H1 (cell line): ENCODE measurements at regions not wholly inside any gene's neighbourhood (a gene's known extent, or its start where the extent isn't known, plus 50 kb on each side); places are given as distances from the start of the nearest gene placed in this dataset.
A peak's percentile ranks its signal among the peaks of the same experiment; 100 is the strongest.

ENCODE experiments used
- CTCF ChIA-PET: fragments of 300-600 bp; sonication (Branson Sonifier 250); formaldehyde crosslinking; loops from one replicate; lab custom pipeline; 2021; ENCODE audit not compliant: partially characterized antibody; lab: Charles Lee
- POLR2A ChIA-PET: fragments of 300-600 bp; sonication (Branson Sonifier 250); formaldehyde crosslinking; loops from one replicate; lab custom pipeline; 2021; ENCODE audit warnings: inconsistent platforms; ENCODE audit not compliant: partially characterized antibody; lab: Charles Lee
- DNase-seq, 2 experiments: peaks; one replicate each; pipeline versions ENCODE4 v3.0.0 to v3.0.0-alpha.2; 2010 to 2022; ENCODE audit warnings: low spot score in 2 of 2, low read depth in 1 of 2, mixed read lengths in 1 of 2
- FAIRE-seq: peaks from 2 replicates; lab custom pipeline; 2011; peaks lifted over from hg19 to GRCh38; lab: Jason Lieb, UNC
- H2AFZ ChIP-seq: 2 replicates; pipeline ENCODE4 v1.8.1; 2012; ENCODE audit warnings: low read length, inconsistent platforms
- H2AK5ac ChIP-seq: 2 replicates; pipeline ENCODE4 v1.6.1; 2013; ENCODE audit warnings: low read depth, low read length
- H2BK120ac ChIP-seq: replicated peaks from 2 replicates; pipeline ENCODE3; 2013; ENCODE audit warnings: low read depth, low read length, inconsistent platforms
- H2BK12ac ChIP-seq: 2 replicates; pipeline ENCODE4 v1.6.1; 2013; ENCODE audit warnings: low read depth, low read length
- H2BK15ac ChIP-seq: 2 replicates; pipeline ENCODE4 v1.6.1; 2013; ENCODE audit warnings: low read length
- H2BK20ac ChIP-seq: 2 replicates; pipeline ENCODE4 v1.6.1; 2013; ENCODE audit warnings: low read length
- H2BK5ac ChIP-seq: 2 replicates; pipeline ENCODE4 v1.6.1; 2013; ENCODE audit warnings: low read depth, low read length
- H3K14ac ChIP-seq: 2 replicates; pipeline ENCODE4 v1.6.1; 2013; ENCODE audit warnings: inconsistent platforms; ENCODE audit not compliant: insufficient read length
- H3K18ac ChIP-seq: 2 replicates; pipeline ENCODE4 v1.6.1; 2013; ENCODE audit warnings: low read length; ENCODE audit errors: extremely low read depth
- H3K23ac ChIP-seq: 2 replicates; pipeline ENCODE4 v1.6.1; 2013; ENCODE audit warnings: inconsistent platforms; ENCODE audit not compliant: insufficient read length
- H3K23me2 ChIP-seq: 2 replicates; pipeline ENCODE4 v1.6.1; 2013; ENCODE audit warnings: low read depth, low read length
- H3K27ac ChIP-seq: 2 replicates; pipeline ENCODE4 v1.6.1; 2011; ENCODE audit warnings: low read depth, low read length, inconsistent platforms
- H3K27me3 ChIP-seq, 4 experiments: replicated peaks in 1 of 4; 1 replicate in 1 of 4; 2 replicates in 3 of 4; pipeline versions ENCODE4 v1.6.1 to v1.8.1; 2011 to 2013; ENCODE audit warnings: low read length in 3 of 4, mild to moderate bottlenecking in 3 of 4, inconsistent platforms in 2 of 4, mixed read lengths in 2 of 4, moderate library complexity in 1 of 4; ENCODE audit not compliant: control insufficient read depth in 3 of 4, insufficient read depth in 3 of 4; ENCODE audit errors: extremely low read depth in 1 of 4
- H3K36me3 ChIP-seq, 4 experiments: 2 replicates each; pipeline versions ENCODE4 v1.6.1 to v1.8.1; 2011 to 2013; ENCODE audit warnings: mild to moderate bottlenecking in 4 of 4, low read length in 3 of 4, moderate library complexity in 2 of 4, control low read depth in 1 of 4, inconsistent platforms in 1 of 4; ENCODE audit not compliant: insufficient read depth in 4 of 4, control insufficient read depth in 2 of 4
- H3K4ac ChIP-seq: replicated peaks from 2 replicates; pipeline ENCODE3; 2013; ENCODE audit warnings: low read length, low read depth, mixed read lengths, inconsistent platforms; ENCODE audit not compliant: insufficient read length
- H3K4me1 ChIP-seq, 4 experiments: replicated peaks in 1 of 4; 1 replicate in 1 of 4; 2 replicates in 3 of 4; pipeline versions ENCODE4 v1.6.1 to v1.8.1; 2011 to 2013; ENCODE audit warnings: low read length in 3 of 4, inconsistent platforms in 2 of 4, mixed read lengths in 1 of 4; ENCODE audit not compliant: insufficient read depth in 4 of 4, control insufficient read depth in 3 of 4
- H3K4me2 ChIP-seq, 2 experiments: 2 replicates each; pipeline versions ENCODE4 v1.6.1 to v1.8.1; 2011 to 2013; ENCODE audit warnings: low read depth in 2 of 2, low read length in 2 of 2, control low read depth in 1 of 2, inconsistent platforms in 1 of 2, mild to moderate bottlenecking in 1 of 2; ENCODE audit not compliant: insufficient read depth in 1 of 2
- H3K4me3 ChIP-seq, 4 experiments: fragments of 200-600, 300-600 bp in 1 of 4; sonication (generic), shearing (Covaris generic), sonication (Bioruptor Twin) in 1 of 4; 2 replicates each; pipeline versions ENCODE4 v1.5.1 to v1.8.1; 2011 to 2016; ENCODE audit warnings: low read length in 4 of 4, low read depth in 3 of 4, control low read depth in 2 of 4, inconsistent platforms in 2 of 4, mild to moderate bottlenecking in 2 of 4, mixed read lengths in 1 of 4, moderate library complexity in 1 of 4; ENCODE audit not compliant: insufficient read depth in 2 of 4; ENCODE audit errors: extremely low read depth in 1 of 4
- H3K56ac ChIP-seq: replicated peaks from 2 replicates; pipeline ENCODE3; 2013; ENCODE audit warnings: low read depth, mild to moderate bottlenecking, mixed read lengths, low read length, inconsistent platforms; ENCODE audit not compliant: insufficient read length
- H3K79me1 ChIP-seq: 2 replicates; pipeline ENCODE4 v1.6.1; 2013; ENCODE audit warnings: low read depth, low read length, control low read depth
- H3K79me2 ChIP-seq, 2 experiments: 2 replicates each; pipeline versions ENCODE4 v1.6.1 to v1.8.1; 2012 to 2013; ENCODE audit warnings: low read length in 2 of 2, mild to moderate bottlenecking in 2 of 2, inconsistent platforms in 1 of 2; ENCODE audit not compliant: insufficient read depth in 2 of 2, control insufficient read depth in 1 of 2
- H3K9ac ChIP-seq, 4 experiments: replicated peaks in 1 of 4; 1 replicate in 1 of 4; 2 replicates in 3 of 4; pipeline versions ENCODE4 v1.6.1 to v1.8.1; 2011 to 2013; ENCODE audit warnings: low read depth in 3 of 4, low read length in 3 of 4, control low read depth in 2 of 4, mild to moderate bottlenecking in 2 of 4, moderate library complexity in 2 of 4, inconsistent platforms in 1 of 4; ENCODE audit errors: extremely low read depth in 1 of 4
- H3K9me3 ChIP-seq, 2 experiments: 2 replicates each; pipeline versions ENCODE4 v1.6.1 to v1.8.1; 2012 to 2013; ENCODE audit warnings: mild to moderate bottlenecking in 2 of 2, moderate library complexity in 2 of 2, control low read depth in 1 of 2, inconsistent platforms in 1 of 2, low read depth in 1 of 2, low read length in 1 of 2, mixed read lengths in 1 of 2; ENCODE audit not compliant: insufficient read depth in 2 of 2
- H4K20me1 ChIP-seq, 2 experiments: replicated peaks in 1 of 2; 2 replicates each; pipeline versions ENCODE3 to v1.8.1; 2011 to 2013; ENCODE audit warnings: inconsistent platforms in 2 of 2, low read length in 2 of 2, mild to moderate bottlenecking in 1 of 2; ENCODE audit not compliant: insufficient read depth in 2 of 2, control insufficient read depth in 1 of 2
- H4K5ac ChIP-seq: 2 replicates; pipeline ENCODE4 v1.6.1; 2013; ENCODE audit warnings: low read length, low read depth, mixed read lengths, inconsistent platforms; ENCODE audit not compliant: insufficient read length
- H4K8ac ChIP-seq: 2 replicates; pipeline ENCODE4 v1.8.0; 2013; ENCODE audit warnings: mild to moderate bottlenecking, moderate library complexity, low read length, inconsistent platforms; ENCODE audit not compliant: insufficient read depth; ENCODE audit errors: extremely low read depth
- H4K91ac ChIP-seq: replicated peaks from 2 replicates; pipeline ENCODE3; 2013; ENCODE audit warnings: low read length, mixed read lengths, inconsistent platforms; ENCODE audit not compliant: insufficient read length
- ASH2L ChIP-seq: fragments of 200-600, 300-600 bp; sonication (generic); IDR thresholded peaks from one replicate; pipeline ENCODE4 v1.7.1; 2017; ENCODE audit warnings: low read length
- CEBPB ChIP-seq: IDR thresholded peaks from 2 replicates; pipeline ENCODE4 v1.6.1; 2012; ENCODE audit warnings: low read depth, low read length
- WGBS, 2 experiments: shearing (Covaris generic) in 1 of 2; methylation state at CpG; one replicate each; pipeline versions ENCODE4 v1.1.6 to v1.1.7; 2013 to 2015; ENCODE audit warnings: low lambda C conversion rate in 2 of 2, mixed read lengths in 2 of 2, inconsistent platforms in 1 of 2, low coverage in 1 of 2, missing lambda C conversion rate in 1 of 2; ENCODE audit not compliant: insufficient replicate concordance in 2 of 2, insufficient coverage in 1 of 2, insufficient read length in 1 of 2; ENCODE audit errors: extremely low coverage in 1 of 2, missing lambda C conversion rate in 1 of 2; 5-methylcytosine and 5-hydroxymethylcytosine counted together

DNA sequence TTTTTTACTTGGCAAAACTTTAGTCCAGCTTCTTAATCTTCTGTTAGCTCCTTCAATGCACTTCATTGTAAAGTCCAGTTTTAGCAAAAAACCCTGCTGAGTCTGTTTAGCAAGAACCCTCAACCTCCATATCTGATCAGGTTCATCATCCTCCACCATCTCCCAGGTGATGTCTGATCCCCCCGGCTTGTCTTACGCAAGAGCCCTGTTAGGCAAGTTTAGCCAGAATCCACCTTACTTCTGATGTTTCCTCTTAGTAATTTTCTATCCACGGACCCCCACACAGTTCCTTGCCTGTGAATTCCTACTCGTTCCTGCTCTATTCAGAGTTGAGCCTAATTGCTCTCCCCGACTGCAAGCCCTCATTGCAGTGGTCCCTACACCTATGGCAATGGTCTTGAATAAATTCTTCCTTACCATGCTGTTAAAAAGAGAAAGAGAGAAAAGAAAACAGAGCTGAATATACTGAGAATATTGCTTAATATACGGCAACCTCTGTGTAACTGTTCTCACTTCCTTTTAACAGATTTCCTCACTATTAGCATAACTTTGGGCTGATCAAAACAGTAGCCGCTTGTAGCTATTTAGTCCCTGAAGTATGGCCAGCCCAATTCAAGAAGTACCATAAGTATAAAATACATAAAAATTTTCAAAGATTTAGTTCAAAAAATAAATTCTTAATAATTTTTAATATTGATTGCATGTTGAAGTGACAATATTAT lies 78.7 kb upstream of the MME start:
- Histone ChIP-seq H4K5ac (no peak overlapping the region), H3K14ac (no peak overlapping the region), H3K56ac (no peak overlapping the region), H3K9me3 (0 out of 4 replicates have a peak, but pooled peaks cover 4 to 8% of the 10 kb centered on the region in 2 experiments), H2BK15ac (no peak overlapping the region), H3K36me3 (no peaks in the 10 kb centered on the region; a peak in 1 of 8 replicates), H2BK12ac (no peak overlapping the region), H4K20me1 (no peaks in the 10 kb centered on the region), H2BK5ac (no peak overlapping the region), H2BK120ac (no peak overlapping the region), H2BK20ac (no peak overlapping the region), H3K4ac (no peak overlapping the region), H3K4me3 (no peak overlapping the region), H4K8ac (no peak overlapping the region), H3K23ac (no peak overlapping the region), H3K79me2 (no peaks in the 10 kb centered on the region), H3K23me2 (no peaks in the 10 kb centered on the region), H3K27ac (no peak overlapping the region), H3K4me2 (no peak overlapping the region), H3K9ac (no peak overlapping the region), H3K4me1 (no peaks in the 10 kb centered on the region)
- CTCF ChIA-PET = no interaction called here
- no peak for DNase-seq
- TF ChIP-seq CEBPB (peak; percentile 54; the same call in 1 of the 2 replicates), ASH2L (no peak)
- TF ChIP-seq, all 59 proteins: peak for 1
- Histone ChIP-seq H3K79me1 (no peaks in the 10 kb centered on the region), H2AK5ac (no peak overlapping the region), H3K18ac (no peak overlapping the region), H2AFZ (no peak overlapping the region), H3K27me3 (no peaks in the 10 kb centered on the region), H4K91ac (no peak overlapping the region)
- no peak for FAIRE-seq
- 91% methylated on average over 7 of the region's 7 CpGs; no CpG with 5 or more reads in 1 of the 2 experiments for WGBS, 2 experiments
- POLR2A ChIA-PET = no interaction called here
